RWPE1 (cell line): ENCODE measurements at regions not wholly inside any gene's neighbourhood (a gene's known extent, or its start where the extent isn't known, plus 50 kb on each side); places are given as distances from the start of the nearest gene placed in this dataset.

Source experiments
- CTCF ChIA-PET: fragments of 350-600 bp; sonication (Branson Sonifier 250); formaldehyde crosslinking; extraction: SDS; loops from one replicate; lab custom pipeline; 2021; lab: Yijun Ruan, JAX
- POLR2A ChIA-PET: fragments of 400-600 bp; formaldehyde crosslinking; extraction: SDS; loops from one replicate; lab custom pipeline; 2020; ENCODE audit warnings: antibody characterized with exemption; ENCODE audit not compliant: low non-redundant PET; lab: Yijun Ruan, JAX
- DNase-seq: peaks from one replicate; pipeline ENCODE4 v3.0.0; 2012; ENCODE audit warnings: low spot score
- H3K27ac ChIP-seq: fragments of 450-650 bp; 2 replicates; pipeline ENCODE4 v1.5.1; 2017
- TF ChIP-seq, protein P1 (sequence below): fragments of 450-650 bp; conservative IDR thresholded peaks from 2 replicates; pipeline ENCODE4 v1.5.1; 2017; ENCODE audit warnings: low read depth, mild to moderate bottlenecking

- DNase-seq = no peak
- ChIA-PET POLR2A (no interaction called here), CTCF (interaction anchor here (0.7 kb wide), 1 partner anchor 394 kb away, joined by 4 read pairs; no protein-coding TSS in a partner anchor)
- no peak overlapping the region for H3K27ac ChIP-seq
- TF ChIP-seq, protein P1, sequence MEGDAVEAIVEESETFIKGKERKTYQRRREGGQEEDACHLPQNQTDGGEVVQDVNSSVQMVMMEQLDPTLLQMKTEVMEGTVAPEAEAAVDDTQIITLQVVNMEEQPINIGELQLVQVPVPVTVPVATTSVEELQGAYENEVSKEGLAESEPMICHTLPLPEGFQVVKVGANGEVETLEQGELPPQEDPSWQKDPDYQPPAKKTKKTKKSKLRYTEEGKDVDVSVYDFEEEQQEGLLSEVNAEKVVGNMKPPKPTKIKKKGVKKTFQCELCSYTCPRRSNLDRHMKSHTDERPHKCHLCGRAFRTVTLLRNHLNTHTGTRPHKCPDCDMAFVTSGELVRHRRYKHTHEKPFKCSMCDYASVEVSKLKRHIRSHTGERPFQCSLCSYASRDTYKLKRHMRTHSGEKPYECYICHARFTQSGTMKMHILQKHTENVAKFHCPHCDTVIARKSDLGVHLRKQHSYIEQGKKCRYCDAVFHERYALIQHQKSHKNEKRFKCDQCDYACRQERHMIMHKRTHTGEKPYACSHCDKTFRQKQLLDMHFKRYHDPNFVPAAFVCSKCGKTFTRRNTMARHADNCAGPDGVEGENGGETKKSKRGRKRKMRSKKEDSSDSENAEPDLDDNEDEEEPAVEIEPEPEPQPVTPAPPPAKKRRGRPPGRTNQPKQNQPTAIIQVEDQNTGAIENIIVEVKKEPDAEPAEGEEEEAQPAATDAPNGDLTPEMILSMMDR = no peak
These were observed 493.4 kb downstream of the AJAP1 start for GRCh38 chr1:5147806-5148205.

- POLR2A ChIA-PET = no interaction called here
- DNase-seq = no peak
- TF ChIP-seq, protein P1 = no peak
- CTCF ChIA-PET = no interaction called here
- no peak overlapping the region for H3K27ac ChIP-seq
These were observed 488.0 kb downstream of the AJAP1 start for GRCh38 chr1:5142389-5142788.

DNA sequence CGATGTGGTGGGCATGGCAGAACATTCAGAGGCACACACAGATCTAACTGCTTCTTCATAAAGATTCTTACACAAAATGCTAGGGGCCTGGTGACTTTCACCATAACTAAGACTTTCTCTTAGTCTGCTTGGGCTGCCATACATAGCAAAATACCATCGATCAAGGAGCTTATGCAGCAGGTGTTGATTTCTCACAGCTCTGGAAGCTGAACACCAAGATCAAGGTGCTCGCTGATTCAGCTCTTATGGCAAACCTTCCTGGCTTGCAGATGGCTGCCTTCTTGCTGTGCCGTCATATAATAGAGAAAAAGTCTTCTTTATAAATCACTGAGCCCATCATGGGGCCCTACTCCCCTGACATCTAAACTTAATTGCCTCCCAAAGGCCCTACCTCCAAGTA is 487.3 kb downstream of the AJAP1 start:
- no peak for DNase-seq
- ChIA-PET POLR2A (no interaction called here), CTCF (no interaction called here)
- no peak overlapping the region for H3K27ac ChIP-seq
- TF ChIP-seq, protein P1 = no peak

GRCh38 chr1:5140962-5141361 is 486.6 kb downstream of the AJAP1 start:
- CTCF ChIA-PET = interaction anchor here (0.7 kb wide), 1 partner anchor 378 kb away, joined by 3 read pairs; no protein-coding TSS in a partner anchor
- POLR2A ChIA-PET = no interaction called here
- DNase-seq = no peak
- no peak overlapping the region for H3K27ac ChIP-seq
- TF ChIP-seq, protein P1 = no peak

- no peak overlapping the region for H3K27ac ChIP-seq
- POLR2A ChIA-PET = no interaction called here
- TF ChIP-seq, protein P1 = no peak
- CTCF ChIA-PET = no interaction called here
- no peak for DNase-seq
These were observed 485.7 kb downstream of the AJAP1 start for GRCh38 chr1:5140136-5140535.

- ChIA-PET POLR2A (no interaction called here), CTCF (no interaction called here)
- TF ChIP-seq, protein P1 = no peak
- no peak for DNase-seq
- no peak overlapping the region for H3K27ac ChIP-seq
These were observed 475.4 kb downstream of the AJAP1 start for GRCh38 chr1:5129746-5130355.
